ENCODE measurements at regions not wholly inside any gene's neighbourhood (a gene's known extent, or its start where the extent isn't known, plus 50 kb on each side); places are given as distances from the start of the nearest gene placed in this dataset.
A peak's percentile ranks its signal among the peaks of the same experiment; 100 is the strongest.
"Not testable (repeated sequence)": the region's sequence is repeated elsewhere in the genome, so short reads cannot be mapped to it uniquely, and the experiment has no call there.

DNA sequence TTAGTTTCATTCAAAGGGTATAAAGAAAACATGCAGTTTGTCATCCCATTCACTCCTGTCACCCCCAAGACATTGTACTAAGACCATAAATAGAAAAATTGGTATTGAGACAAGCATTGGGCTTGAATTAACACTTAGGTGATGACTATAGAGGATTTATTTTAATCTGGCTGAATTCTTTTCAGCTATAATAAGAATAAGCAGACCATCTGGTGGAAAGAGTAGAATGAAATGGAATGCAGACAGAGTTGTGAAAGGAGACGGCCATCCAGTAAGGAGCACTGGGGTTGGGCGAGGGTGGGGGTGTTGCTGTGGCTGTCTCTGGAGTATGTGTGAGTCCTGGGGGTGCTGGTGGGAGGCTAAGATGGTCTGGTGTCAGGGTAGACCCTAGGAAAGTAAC, 125.0 kb upstream of the IVNS1ABP start:
- no peak for DNase-seq (ENCODE audit: extremely low read depth, low read depth)

DNA sequence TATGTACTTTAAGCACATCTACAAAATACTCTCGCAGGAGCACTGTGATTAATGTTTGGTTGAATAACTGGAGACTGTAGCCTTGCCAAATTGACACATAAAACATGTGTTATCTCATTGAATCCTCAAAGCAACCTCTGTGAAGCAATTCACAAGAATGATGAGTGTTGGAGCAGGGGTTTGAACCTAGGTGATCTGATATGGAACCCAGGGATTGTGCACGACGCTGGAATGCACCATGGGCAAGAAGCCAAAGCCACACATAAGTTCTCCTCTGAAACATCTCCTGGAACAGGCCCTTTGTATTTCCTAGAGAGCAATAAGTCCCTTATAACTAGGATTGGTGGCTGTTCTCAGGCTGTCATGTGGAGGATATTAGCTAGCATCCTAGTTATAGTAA, 124.6 kb upstream of the IVNS1ABP start:
- no peak for DNase-seq (ENCODE audit: extremely low read depth, low read depth)

- DNase-seq (ENCODE audit: extremely low read depth, low read depth): no peak
Observed at GRCh38 chr1:185440877-185441276, 123.8 kb upstream of the IVNS1ABP start.

GRCh38 chr1:185439727-185440415, 122.8 kb upstream of the IVNS1ABP start:
- DNase-seq (ENCODE audit: extremely low read depth, low read depth): peak; percentile 24

- DNase-seq (ENCODE audit: extremely low read depth, low read depth): no peak
Observed at GRCh38 chr1:185438936-185439335, 121.9 kb upstream of the IVNS1ABP start.

DNA sequence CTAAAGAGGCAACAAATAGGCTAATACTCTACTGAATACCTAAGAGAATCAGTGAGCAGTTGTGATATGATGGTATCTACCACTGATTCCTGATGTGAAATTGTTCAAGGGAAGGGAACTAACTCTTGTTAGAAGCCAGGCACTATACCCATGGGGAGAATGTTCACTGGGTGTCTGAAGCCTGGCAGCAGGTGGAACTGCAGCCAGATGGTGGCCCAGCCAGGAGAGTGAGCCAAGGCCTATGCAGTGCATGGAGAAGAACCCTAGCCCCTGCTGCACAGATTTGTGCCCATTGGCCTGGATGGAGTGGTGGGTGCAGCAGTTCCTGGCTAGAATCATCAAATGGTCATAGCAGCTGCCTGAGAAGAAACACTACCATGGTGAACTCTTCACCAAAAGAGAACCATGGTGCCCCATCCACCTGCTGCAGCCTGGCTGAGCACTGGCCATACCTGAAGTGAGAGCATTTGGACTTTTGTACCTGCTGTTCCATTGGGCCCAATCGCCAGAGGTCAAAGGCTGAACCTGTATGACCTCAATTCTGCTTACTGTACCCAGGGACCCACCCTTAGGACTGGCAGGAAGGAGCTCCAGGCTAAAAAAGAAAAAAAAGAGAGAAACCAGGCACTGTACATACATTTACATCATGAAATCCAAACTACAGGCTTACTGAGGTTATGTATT, 118.8 kb upstream of the IVNS1ABP start:
- no peak for DNase-seq (ENCODE audit: extremely low read depth, low read depth)

DNA sequence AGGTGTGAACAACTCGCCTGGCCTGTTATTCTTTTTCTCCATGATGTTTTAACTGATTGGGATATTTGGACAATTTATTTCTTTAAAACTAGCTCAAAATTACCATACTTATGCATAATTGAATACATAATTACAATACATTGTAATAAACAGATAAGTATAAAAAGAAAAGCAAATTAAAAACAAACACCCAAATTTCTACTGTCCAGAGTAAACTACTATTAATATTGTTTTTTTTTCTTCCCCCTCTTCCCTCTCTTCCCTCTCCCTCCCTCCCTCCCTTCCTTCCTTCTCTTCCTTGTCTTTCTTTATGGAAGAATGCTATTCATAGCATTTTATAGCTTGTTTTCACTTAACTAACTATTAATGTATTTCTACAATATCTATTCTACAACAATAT, 117.7 kb upstream of the IVNS1ABP start:
- DNase-seq (ENCODE audit: extremely low read depth, low read depth): no peak

DNA sequence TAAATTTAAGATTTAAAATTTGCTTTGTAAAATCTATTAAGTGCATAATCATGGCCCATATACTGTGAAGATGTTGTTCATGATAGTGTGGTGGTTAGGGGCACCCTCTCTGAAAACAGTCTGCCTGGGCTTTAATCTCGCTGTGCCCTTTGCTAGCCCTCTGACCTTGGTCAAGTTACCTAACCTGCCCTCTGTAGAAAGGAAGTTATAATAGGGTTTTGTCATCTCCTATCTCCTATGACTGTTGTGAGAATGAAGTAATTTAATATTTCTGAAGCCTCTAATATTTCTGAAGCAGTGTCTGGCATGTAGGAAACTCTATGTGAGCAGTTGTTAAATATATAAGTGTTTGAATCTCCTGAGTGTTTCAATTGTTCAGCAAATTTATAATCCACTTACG, 116.6 kb upstream of the IVNS1ABP start:
- no peak for DNase-seq (ENCODE audit: extremely low read depth, low read depth)

DNA sequence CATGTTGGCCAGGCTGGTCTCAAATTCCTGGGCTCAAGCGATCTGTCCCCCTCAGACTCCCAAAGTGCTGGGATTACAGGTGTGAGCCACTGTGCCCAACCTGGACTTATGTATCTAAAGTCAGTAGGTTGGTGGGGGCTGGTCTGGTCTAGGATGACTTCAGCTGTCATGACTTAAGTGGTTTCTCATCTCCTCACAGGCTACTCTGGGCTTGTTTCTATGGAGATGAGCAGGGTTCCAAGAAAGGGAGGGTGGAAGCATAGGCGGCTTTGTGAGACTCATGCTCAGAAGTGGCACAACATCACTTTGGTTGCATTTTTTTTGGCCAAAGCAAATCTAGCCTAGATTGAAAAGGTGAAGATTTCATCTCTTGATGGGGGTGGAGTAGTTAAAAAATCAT, 115.9 kb upstream of the IVNS1ABP start:
- no peak for DNase-seq (ENCODE audit: extremely low read depth, low read depth)

- no peak for DNase-seq (ENCODE audit: extremely low read depth, low read depth)
Observed at GRCh38 chr1:185431612-185432011, 114.6 kb upstream of the IVNS1ABP start.

DNA sequence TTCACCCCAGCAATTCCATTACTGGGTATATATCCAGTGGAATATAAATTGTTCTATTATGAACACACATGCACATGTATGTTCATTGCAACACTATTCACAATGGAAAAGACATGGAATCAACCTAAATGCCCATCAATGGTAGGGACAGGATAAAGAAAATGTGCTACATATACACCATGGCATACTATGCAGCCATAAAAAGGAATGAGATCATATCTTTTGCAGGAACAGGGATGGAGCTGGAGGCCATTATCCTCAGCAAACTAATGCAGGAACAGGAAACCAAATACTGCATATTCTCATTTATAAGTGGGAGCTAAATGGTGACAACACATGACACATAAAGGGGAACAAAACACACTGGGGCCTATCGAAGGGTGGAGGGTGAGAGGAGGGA, 112.6 kb upstream of the IVNS1ABP start:
- DNase-seq (ENCODE audit: extremely low read depth, low read depth): not testable (repeated sequence)

DNA sequence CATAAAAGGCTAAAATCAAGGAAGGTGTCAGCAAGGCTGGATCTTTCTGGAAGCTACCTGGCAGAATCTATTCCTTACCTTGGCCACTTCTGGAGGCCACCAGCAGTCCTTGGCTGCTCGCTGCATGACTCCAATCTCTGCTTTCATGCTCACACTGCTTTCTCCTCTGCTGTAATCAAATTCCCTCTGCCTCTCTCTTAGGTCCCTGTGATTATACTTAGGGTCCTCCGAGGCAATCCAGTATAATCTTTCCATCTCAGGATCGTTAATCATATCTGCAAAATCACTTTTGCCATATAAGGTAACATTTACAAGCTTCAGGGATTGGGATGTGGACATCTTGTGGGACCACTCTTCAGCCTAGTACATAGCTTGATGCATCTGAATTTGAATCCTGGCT, 110.7 kb upstream of the IVNS1ABP start:
- DNase-seq (ENCODE audit: extremely low read depth, low read depth): no peak

DNA sequence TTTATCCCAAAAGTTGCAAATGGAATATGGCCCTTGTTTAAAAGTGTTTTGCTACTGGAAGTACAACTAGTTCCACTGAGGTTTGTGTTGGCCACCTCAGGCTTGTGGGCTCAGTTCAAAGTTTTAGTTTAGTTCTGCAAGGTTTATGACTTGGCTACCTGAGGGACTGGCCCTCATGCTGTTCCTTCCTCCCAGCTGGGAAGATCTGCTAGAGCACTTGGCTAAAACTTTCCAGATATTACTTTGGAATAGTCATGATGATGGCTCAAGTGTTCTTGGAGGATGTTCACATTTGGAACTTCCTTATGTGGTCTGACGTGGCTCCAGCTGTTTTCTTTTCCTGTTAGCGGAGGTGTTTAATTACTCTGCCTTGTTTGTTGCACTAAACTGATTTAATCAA, 110.2 kb upstream of the IVNS1ABP start:
- DNase-seq (ENCODE audit: extremely low read depth, low read depth): no peak

DNA sequence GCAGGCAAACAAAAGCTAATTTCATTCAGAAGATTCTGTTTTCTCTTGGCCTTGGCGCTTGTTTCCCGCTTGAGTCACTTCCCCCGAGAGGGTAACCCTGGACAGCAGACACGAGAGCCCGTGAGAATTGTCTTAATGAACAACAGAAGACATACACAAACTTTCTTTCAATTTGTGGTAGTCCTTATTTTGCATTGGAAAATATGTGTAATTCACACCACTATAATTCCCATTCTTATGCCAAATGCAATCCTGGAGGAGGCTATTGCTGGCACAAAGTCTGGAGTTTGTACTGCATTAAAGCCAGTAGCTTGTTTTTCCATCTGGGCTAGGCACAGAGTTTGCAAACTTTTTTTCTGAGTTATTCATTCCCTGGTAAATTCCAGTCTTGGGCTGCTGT, 109.8 kb upstream of the IVNS1ABP start:
- DNase-seq (ENCODE audit: extremely low read depth, low read depth): no peak

DNA sequence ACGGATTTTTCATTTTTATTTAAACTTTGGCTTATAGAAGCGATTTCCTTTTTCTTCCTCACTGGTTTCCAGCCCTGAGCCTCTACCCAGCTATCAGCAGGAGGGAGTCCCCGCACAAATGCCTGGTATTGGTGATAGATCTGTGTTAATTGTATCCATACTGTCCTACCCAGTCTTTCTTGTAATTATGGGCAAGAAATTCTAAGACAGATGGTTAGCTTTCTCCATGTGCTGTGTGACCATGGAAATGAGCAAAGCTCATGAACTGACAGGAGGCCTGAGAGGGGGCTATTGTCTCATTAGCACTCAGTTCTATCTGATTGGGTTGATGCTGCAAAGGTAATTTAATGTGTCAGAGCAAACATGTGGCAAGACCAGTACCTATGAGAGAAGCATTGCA, 108.1 kb upstream of the IVNS1ABP start:
- DNase-seq (ENCODE audit: extremely low read depth, low read depth): no peak

DNA sequence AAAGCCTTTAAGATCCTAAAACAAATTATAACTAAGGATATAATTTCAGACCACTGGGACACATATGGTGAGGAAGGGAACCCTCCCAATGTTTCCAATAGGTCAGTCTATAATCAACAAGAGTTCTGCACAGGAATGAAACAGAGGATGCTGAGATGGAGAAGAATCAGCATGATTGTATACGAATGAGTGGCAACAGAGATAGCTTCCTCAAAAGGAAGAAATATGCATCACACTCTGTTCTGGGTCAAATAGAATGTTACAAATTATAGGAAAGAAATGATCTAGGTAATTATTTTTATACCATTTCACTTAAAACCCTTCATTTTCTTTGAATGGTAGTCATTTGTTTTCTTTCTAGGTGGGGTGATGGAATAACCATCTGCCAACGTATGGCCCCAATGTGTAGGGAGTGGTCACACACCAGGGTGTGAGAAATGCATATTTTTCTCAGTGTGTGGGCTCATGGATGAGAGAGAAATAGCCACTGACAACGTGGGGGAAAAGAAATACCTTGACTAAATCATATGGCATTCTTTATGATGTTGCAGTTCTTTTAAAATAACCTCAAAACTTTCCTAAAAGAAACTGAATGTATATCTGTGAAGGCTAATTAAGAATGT, 104.6 kb upstream of the IVNS1ABP start:
- no peak for DNase-seq (ENCODE audit: extremely low read depth, low read depth)

GRCh38 chr1:185420588-185421081, 103.6 kb upstream of the IVNS1ABP start:
- DNase-seq (ENCODE audit: extremely low read depth, low read depth): no peak

- DNase-seq (ENCODE audit: extremely low read depth, low read depth): no peak
Observed at GRCh38 chr1:185419718-185420117, 102.7 kb upstream of the IVNS1ABP start.

- no peak for DNase-seq (ENCODE audit: extremely low read depth, low read depth)
Observed at GRCh38 chr1:185418472-185418871, 101.4 kb upstream of the IVNS1ABP start.

DNA sequence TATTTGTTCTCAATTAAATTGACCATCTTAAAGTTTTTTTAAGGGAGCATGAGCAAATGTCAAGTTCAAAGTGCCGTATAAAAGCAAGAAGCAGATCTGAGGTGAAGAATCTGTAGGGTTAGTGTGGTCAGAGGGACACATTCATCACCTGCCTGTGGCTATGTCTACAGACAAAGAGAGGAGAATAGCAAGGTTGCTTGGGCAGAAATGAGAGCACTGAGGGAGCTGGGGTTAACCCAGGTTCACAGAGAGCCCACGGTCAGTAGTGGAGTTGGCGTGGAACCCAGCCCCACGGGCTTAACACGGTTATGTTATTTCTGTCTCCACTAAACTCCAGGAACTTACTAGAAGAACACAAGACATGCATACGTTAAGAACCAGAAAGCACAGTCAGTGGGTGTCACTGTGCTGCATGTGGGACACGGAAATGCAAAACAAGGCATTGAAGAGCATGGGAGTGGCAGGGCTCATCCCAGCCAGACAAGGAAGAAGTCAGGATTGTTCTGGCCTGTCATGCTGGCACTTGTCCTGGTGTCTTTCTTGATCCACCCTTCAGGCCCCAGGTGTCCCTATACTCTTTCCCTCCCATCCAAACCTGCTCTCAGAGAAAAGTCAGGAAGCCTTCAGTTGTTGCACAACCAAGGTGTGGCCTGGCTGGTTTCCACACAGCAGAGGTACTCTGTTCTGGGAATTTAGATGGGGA, 95.5 kb upstream of the IVNS1ABP start:
- no peak for DNase-seq (ENCODE audit: extremely low read depth, low read depth)

- no peak for DNase-seq (ENCODE audit: extremely low read depth, low read depth)
Observed at GRCh38 chr1:185409763-185410528, 92.9 kb upstream of the IVNS1ABP start.

Measured in NCI-H460 (cell line).